HepG2 (cell line): ENCODE measurements at regions not wholly inside any gene's neighbourhood (a gene's known extent, or its start where the extent isn't known, plus 50 kb on each side); places are given as distances from the start of the nearest gene placed in this dataset.

Source experiments
- ATAC-seq: fragments of 200-7000 bp; cut with Tn5 transposase; 3 replicates; pipeline ENCODE4 v1.9.1; 2020; ENCODE audit warnings: mild to moderate bottlenecking, moderate library complexity
- BruUV-seq: library from RNA; stranded (reverse); fragments of 400-500 nt; replicated peaks from 2 replicates; lab custom pipeline; 2021; lab: Mats Ljungman, UMichigan
- CTCF ChIA-PET: fragments of 300-600 bp; formaldehyde crosslinking; extraction: SDS; loops from one replicate; lab custom pipeline; 2021; ENCODE audit warnings: low total read pairs, inconsistent platforms, low intra/inter-chr PET ratio; lab: Yijun Ruan, JAX
- POLR2A ChIA-PET: fragments of 350-600 bp; sonication (Branson Sonifier 250); formaldehyde crosslinking; loops from one replicate; lab custom pipeline; 2020; ENCODE audit warnings: antibody characterized with exemption, inconsistent platforms; lab: Yijun Ruan, JAX
- DNase-seq: peaks from one replicate; pipeline ENCODE4 v3.0.0-alpha.2; 2015; ENCODE audit warnings: low spot score
- FAIRE-seq: peaks from 3 replicates; lab custom pipeline; 2011; peaks lifted over from hg19 to GRCh38; lab: Jason Lieb, UNC
- H2AFZ ChIP-seq: one replicate; pipeline ENCODE4 v1.6.1; 2011; ENCODE audit warnings: low read length, inconsistent platforms
- H3K27ac ChIP-seq: fragments of 300-600 bp; 3 replicates; pipeline ENCODE4 v1.8.0; 2011; ENCODE audit warnings: mixed run types, mild to moderate bottlenecking, mixed read lengths, low read length, inconsistent platforms; ENCODE audit not compliant: insufficient read depth; ENCODE audit errors: extremely low read length
- H3K27me3 ChIP-seq, 2 experiments: fragments of 200-600 bp in 1 of 2; 2 replicates in 1 of 2; 3 replicates in 1 of 2; pipeline versions ENCODE4 v1.6.0 to v1.8.0; 2011; ENCODE audit warnings: low read length in 2 of 2, mild to moderate bottlenecking in 2 of 2, moderate library complexity in 2 of 2, inconsistent platforms in 1 of 2; ENCODE audit not compliant: insufficient read depth in 2 of 2, control insufficient read depth in 1 of 2
- H3K36me3 ChIP-seq, 2 experiments: fragments of 200-600 bp in 1 of 2; replicated peaks in 1 of 2; 2 replicates in 1 of 2; 3 replicates in 1 of 2; pipeline versions ENCODE4 v1.5.1 to v1.8.0; 2011; ENCODE audit warnings: low read length in 2 of 2, inconsistent platforms in 1 of 2; ENCODE audit not compliant: insufficient read depth in 2 of 2, control insufficient read depth in 1 of 2
- H3K4me1 ChIP-seq: 2 replicates; pipeline ENCODE4 v1.5.1; 2012; ENCODE audit warnings: low read length, inconsistent platforms; ENCODE audit not compliant: insufficient read depth
- H3K4me2 ChIP-seq: 2 replicates; pipeline ENCODE4 v1.6.0; 2011; ENCODE audit warnings: low read depth, low read length, inconsistent platforms
- H3K4me3 ChIP-seq, 3 experiments: fragments of 200-600 bp in 1 of 3; sonication (generic), shearing (Covaris generic) in 1 of 3; replicated peaks in 1 of 3; 2 replicates each; pipeline ENCODE4 v1.5.1; 2011 to 2016; ENCODE audit warnings: low read length in 3 of 3, inconsistent platforms in 2 of 3, low read depth in 2 of 3, mild to moderate bottlenecking in 2 of 3, control low read depth in 1 of 3, mixed read lengths in 1 of 3; ENCODE audit not compliant: insufficient read depth in 1 of 3
- H3K79me2 ChIP-seq: one replicate; pipeline ENCODE4 v1.6.1; 2011; ENCODE audit warnings: low read length, inconsistent platforms; ENCODE audit not compliant: insufficient read depth
- H3K9ac ChIP-seq: 2 replicates; pipeline ENCODE4 v1.6.0; 2011; ENCODE audit warnings: mild to moderate bottlenecking, low read depth, low read length, inconsistent platforms; ENCODE audit not compliant: insufficient read depth
- H3K9me3 ChIP-seq: 2 replicates; pipeline ENCODE4 v1.5.1; 2012; ENCODE audit warnings: mild to moderate bottlenecking, low read length
- H4K20me1 ChIP-seq: 2 replicates; pipeline ENCODE4 v1.6.0; 2011; ENCODE audit warnings: inconsistent platforms, mild to moderate bottlenecking, low read length, moderate library complexity; ENCODE audit not compliant: insufficient read depth
- GATAD2A ChIP-seq: IDR thresholded peaks from 2 replicates; pipeline ENCODE4 v1.6.1; 2016
- HNRNPK ChIP-seq: fragments of 200-400 bp; formaldehyde crosslinking; IDR thresholded peaks from 2 replicates; pipeline ENCODE4 v1.6.1; 2018; ENCODE audit warnings: low read length, low read depth, moderate library complexity, mild to moderate bottlenecking; ENCODE audit not compliant: poor library complexity, severe bottlenecking
- XRCC5 ChIP-seq: fragments of 200-400 bp; formaldehyde crosslinking; optimal IDR thresholded peaks from 2 replicates; pipeline ENCODE3; 2017; ENCODE audit warnings: mild to moderate bottlenecking, low read length
- ZNF589 ChIP-seq: sonication (generic); formaldehyde crosslinking; conservative IDR thresholded peaks from 2 replicates; pipeline ENCODE4 v1.8.0; 2022; ENCODE audit warnings: mild to moderate bottlenecking, moderate library complexity, missing genetic modification reagents
- WGBS: methylation state at CpG from one replicate; pipeline ENCODE4 v1.1.6; 2017; ENCODE audit warnings: low lambda C conversion rate; 5-methylcytosine and 5-hydroxymethylcytosine counted together
- in situ Hi-C: cut with HindIII; loops from 2 replicates; pipeline ENCODE4 v1.10.0; 2017; ENCODE audit warnings: low pct_unique_long_range_greater_than_20kb; ENCODE audit not compliant: extremely low pct_ligation_motif_present
- intact Hi-C: fragments of 100-400 bp; cut with micrococcal nuclease; formaldehyde crosslinking; loops from one replicate; pipeline ENCODE4 v1.10.0; 2022; ENCODE audit not compliant: unreplicated experiment
- TF ChIP-seq, protein P1 (sequence below): IDR thresholded peaks from 2 replicates; pipeline ENCODE4 v1.6.1; 2016; ENCODE audit warnings: missing compliant biosample characterization, missing genetic modification reagents, borderline replicate concordance
- TF ChIP-seq, protein P2 (sequence below): sonication (generic); formaldehyde crosslinking; IDR thresholded peaks from 2 replicates; pipeline ENCODE4 v1.5.0; 2020; ENCODE audit warnings: missing genetic modification reagents

- TF ChIP-seq, protein P1, sequence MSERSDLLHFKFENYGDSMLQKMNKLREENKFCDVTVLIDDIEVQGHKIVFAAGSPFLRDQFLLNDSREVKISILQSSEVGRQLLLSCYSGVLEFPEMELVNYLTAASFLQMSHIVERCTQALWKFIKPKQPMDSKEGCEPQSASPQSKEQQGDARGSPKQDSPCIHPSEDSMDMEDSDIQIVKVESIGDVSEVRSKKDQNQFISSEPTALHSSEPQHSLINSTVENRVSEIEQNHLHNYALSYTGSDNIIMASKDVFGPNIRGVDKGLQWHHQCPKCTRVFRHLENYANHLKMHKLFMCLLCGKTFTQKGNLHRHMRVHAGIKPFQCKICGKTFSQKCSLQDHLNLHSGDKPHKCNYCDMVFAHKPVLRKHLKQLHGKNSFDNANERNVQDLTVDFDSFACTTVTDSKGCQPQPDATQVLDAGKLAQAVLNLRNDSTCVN: no peak
Observed at GRCh38 chr2:145302451-145302850, 782.5 kb upstream of the ZEB2 start (continued).

- no peak for DNase-seq
- Histone ChIP-seq H4K20me1 (no peaks in the 10 kb centered on the region), H3K36me3 (no peaks in the 10 kb centered on the region), H3K27ac (no peak overlapping the region), H2AFZ (no peak overlapping the region), H3K9me3 (no peaks in the 10 kb centered on the region), H3K4me2 (no peak overlapping the region), H3K9ac (no peak overlapping the region), H3K4me1 (no peaks in the 10 kb centered on the region), H3K4me3 (no peak overlapping the region), H3K27me3 (no peaks in the 10 kb centered on the region), H3K79me2 (no peaks in the 10 kb centered on the region)
- intact Hi-C loops (no loop called here), in situ Hi-C loops (no loop called here)
- ATAC-seq: no peak
- no peak for TF ChIP-seq ZNF589 (CRISPR knock-in tag)
- TF ChIP-seq XRCC5: no peak
- TF ChIP-seq GATAD2A: no peak
- TF ChIP-seq, protein P2, sequence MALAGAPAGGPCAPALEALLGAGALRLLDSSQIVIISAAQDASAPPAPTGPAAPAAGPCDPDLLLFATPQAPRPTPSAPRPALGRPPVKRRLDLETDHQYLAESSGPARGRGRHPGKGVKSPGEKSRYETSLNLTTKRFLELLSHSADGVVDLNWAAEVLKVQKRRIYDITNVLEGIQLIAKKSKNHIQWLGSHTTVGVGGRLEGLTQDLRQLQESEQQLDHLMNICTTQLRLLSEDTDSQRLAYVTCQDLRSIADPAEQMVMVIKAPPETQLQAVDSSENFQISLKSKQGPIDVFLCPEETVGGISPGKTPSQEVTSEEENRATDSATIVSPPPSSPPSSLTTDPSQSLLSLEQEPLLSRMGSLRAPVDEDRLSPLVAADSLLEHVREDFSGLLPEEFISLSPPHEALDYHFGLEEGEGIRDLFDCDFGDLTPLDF: no peak
- no peak for TF ChIP-seq HNRNPK
- no peak for FAIRE-seq
- BruUV-seq: no TSS peak
- ChIA-PET POLR2A (no interaction called here), CTCF (no interaction called here)
- WGBS: 34% methylated on average over 10 of the region's 10 CpGs
Observed at GRCh38 chr2:145299368-145299767, 779.4 kb upstream of the ZEB2 start.
